ENCODE measurements at regions not wholly inside any gene's neighbourhood (a gene's known extent, or its start where the extent isn't known, plus 50 kb on each side); places are given as distances from the start of the nearest gene placed in this dataset.

GRCh38 chr18:4871197-4871596 is 325.9 kb downstream of the AKAIN1 start:
- no peak overlapping the region for H3K27ac ChIP-seq (ENCODE audit: low read depth in 1 of 2, low read length in 2 of 2)
- H3K9me3 ChIP-seq (ENCODE audit: control insufficient read depth in 4 of 4, low read length in 3 of 4) = peaks cover 0 to 3% (median under 1%) of the 10 kb centered on the region in 4 donors
- H3K9ac ChIP-seq (ENCODE audit: low read depth in 1 of 2, low read length in 2 of 2) = no peak overlapping the region
- DNase-seq (ENCODE audit: low spot score) = no peak
- no peaks in the 10 kb centered on the region for H3K27me3 ChIP-seq (ENCODE audit: control insufficient read depth in 4 of 4, insufficient read depth in 4 of 4, low read length in 3 of 4)
- no peaks in the 10 kb centered on the region for H3K4me1 ChIP-seq (ENCODE audit: control insufficient read depth in 4 of 4, insufficient read depth in 4 of 4, low read length in 3 of 4)
- H3K36me3 ChIP-seq (ENCODE audit: control insufficient read depth in 4 of 4, insufficient read depth in 3 of 4, low read depth in 1 of 4, low read length in 3 of 4) = no peaks in the 10 kb centered on the region
- no peak for TF ChIP-seq HNF4G (IDR thresholded peaks at IDR 0.05)
- TF ChIP-seq EGR1 (IDR thresholded peaks at IDR 0.05; ENCODE audit: low read depth in 2 of 2) = no peak
- no peak for TF ChIP-seq FOXA2 (IDR thresholded peaks at IDR 0.05)
- TF ChIP-seq, protein P1, sequence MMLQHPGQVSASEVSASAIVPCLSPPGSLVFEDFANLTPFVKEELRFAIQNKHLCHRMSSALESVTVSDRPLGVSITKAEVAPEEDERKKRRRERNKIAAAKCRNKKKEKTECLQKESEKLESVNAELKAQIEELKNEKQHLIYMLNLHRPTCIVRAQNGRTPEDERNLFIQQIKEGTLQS (IDR thresholded peaks at IDR 0.05) = no peak
- no peak for TF ChIP-seq NR2F2 (IDR thresholded peaks at IDR 0.05)
- TF ChIP-seq GABPA (IDR thresholded peaks at IDR 0.05 in 1 of 2, conservative IDR thresholded peaks at IDR 0.05 in 1 of 2) = no peak
- TF ChIP-seq FOXA1 (IDR thresholded peaks at IDR 0.05) = no peak
- H3K4me3 ChIP-seq (ENCODE audit: low read depth in 1 of 3, low read length in 3 of 3) = no peak overlapping the region

GRCh38 chr18:4870177-4870773 is 326.8 kb downstream of the AKAIN1 start:
- peaks cover 0 to 3% (median under 1%) of the 10 kb centered on the region in 4 donors for H3K9me3 ChIP-seq (ENCODE audit: control insufficient read depth in 4 of 4, low read length in 3 of 4)
- no peaks in the 10 kb centered on the region for H3K4me1 ChIP-seq (ENCODE audit: control insufficient read depth in 4 of 4, insufficient read depth in 4 of 4, low read length in 3 of 4)
- no peak overlapping the region for H3K27ac ChIP-seq (ENCODE audit: low read depth in 1 of 2, low read length in 2 of 2)
- H3K27me3 ChIP-seq (ENCODE audit: control insufficient read depth in 4 of 4, insufficient read depth in 4 of 4, low read length in 3 of 4) = no peaks in the 10 kb centered on the region
- H3K9ac ChIP-seq (ENCODE audit: low read depth in 1 of 2, low read length in 2 of 2) = no peak overlapping the region
- DNase-seq (ENCODE audit: low spot score) = no peak
- no peak for TF ChIP-seq JUND (IDR thresholded peaks at IDR 0.05)
- TF ChIP-seq RAD21 (IDR thresholded peaks at IDR 0.05) = no peak
- TF ChIP-seq, protein P2, sequence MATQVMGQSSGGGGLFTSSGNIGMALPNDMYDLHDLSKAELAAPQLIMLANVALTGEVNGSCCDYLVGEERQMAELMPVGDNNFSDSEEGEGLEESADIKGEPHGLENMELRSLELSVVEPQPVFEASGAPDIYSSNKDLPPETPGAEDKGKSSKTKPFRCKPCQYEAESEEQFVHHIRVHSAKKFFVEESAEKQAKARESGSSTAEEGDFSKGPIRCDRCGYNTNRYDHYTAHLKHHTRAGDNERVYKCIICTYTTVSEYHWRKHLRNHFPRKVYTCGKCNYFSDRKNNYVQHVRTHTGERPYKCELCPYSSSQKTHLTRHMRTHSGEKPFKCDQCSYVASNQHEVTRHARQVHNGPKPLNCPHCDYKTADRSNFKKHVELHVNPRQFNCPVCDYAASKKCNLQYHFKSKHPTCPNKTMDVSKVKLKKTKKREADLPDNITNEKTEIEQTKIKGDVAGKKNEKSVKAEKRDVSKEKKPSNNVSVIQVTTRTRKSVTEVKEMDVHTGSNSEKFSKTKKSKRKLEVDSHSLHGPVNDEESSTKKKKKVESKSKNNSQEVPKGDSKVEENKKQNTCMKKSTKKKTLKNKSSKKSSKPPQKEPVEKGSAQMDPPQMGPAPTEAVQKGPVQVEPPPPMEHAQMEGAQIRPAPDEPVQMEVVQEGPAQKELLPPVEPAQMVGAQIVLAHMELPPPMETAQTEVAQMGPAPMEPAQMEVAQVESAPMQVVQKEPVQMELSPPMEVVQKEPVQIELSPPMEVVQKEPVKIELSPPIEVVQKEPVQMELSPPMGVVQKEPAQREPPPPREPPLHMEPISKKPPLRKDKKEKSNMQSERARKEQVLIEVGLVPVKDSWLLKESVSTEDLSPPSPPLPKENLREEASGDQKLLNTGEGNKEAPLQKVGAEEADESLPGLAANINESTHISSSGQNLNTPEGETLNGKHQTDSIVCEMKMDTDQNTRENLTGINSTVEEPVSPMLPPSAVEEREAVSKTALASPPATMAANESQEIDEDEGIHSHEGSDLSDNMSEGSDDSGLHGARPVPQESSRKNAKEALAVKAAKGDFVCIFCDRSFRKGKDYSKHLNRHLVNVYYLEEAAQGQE (IDR thresholded peaks at IDR 0.05) = no peak
- no peak for TF ChIP-seq FOXA1 (IDR thresholded peaks at IDR 0.05)
- no peak for TF ChIP-seq SP1 (IDR thresholded peaks at IDR 0.05)
- TF ChIP-seq HNF4G (IDR thresholded peaks at IDR 0.05) = no peak
- TF ChIP-seq, protein P3, sequence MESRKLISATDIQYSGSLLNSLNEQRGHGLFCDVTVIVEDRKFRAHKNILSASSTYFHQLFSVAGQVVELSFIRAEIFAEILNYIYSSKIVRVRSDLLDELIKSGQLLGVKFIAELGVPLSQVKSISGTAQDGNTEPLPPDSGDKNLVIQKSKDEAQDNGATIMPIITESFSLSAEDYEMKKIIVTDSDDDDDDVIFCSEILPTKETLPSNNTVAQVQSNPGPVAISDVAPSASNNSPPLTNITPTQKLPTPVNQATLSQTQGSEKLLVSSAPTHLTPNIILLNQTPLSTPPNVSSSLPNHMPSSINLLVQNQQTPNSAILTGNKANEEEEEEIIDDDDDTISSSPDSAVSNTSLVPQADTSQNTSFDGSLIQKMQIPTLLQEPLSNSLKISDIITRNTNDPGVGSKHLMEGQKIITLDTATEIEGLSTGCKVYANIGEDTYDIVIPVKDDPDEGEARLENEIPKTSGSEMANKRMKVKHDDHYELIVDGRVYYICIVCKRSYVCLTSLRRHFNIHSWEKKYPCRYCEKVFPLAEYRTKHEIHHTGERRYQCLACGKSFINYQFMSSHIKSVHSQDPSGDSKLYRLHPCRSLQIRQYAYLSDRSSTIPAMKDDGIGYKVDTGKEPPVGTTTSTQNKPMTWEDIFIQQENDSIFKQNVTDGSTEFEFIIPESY (IDR thresholded peaks at IDR 0.05) = no peak
- no peak for TF ChIP-seq YY1 (IDR thresholded peaks at IDR 0.05)
- TF ChIP-seq FOXA2 (IDR thresholded peaks at IDR 0.05) = no peak
- H3K4me3 ChIP-seq (ENCODE audit: low read depth in 1 of 3, low read length in 3 of 3) = no peak overlapping the region
- H3K36me3 ChIP-seq (ENCODE audit: control insufficient read depth in 4 of 4, insufficient read depth in 3 of 4, low read depth in 1 of 4, low read length in 3 of 4) = no peaks in the 10 kb centered on the region
- 62% methylated on average over 4 of the region's 4 CpGs for WGBS

GRCh38 chr18:4869155-4869554 is 327.9 kb downstream of the AKAIN1 start:
- Histone ChIP-seq H3K4me3 (ENCODE audit: low read depth in 1 of 3, low read length in 3 of 3) (no peak overlapping the region), H3K27ac (ENCODE audit: low read depth in 1 of 2, low read length in 2 of 2) (no peak overlapping the region), H3K27me3 (ENCODE audit: control insufficient read depth in 4 of 4, insufficient read depth in 4 of 4, low read length in 3 of 4) (no peaks in the 10 kb centered on the region), H3K9me3 (ENCODE audit: control insufficient read depth in 4 of 4, low read length in 3 of 4) (peaks cover 0 to 3% (median under 1%) of the 10 kb centered on the region in 4 donors), H3K36me3 (ENCODE audit: control insufficient read depth in 4 of 4, insufficient read depth in 3 of 4, low read depth in 1 of 4, low read length in 3 of 4) (no peaks in the 10 kb centered on the region), H3K4me1 (ENCODE audit: control insufficient read depth in 4 of 4, insufficient read depth in 4 of 4, low read length in 3 of 4) (no peaks in the 10 kb centered on the region), H3K9ac (ENCODE audit: low read depth in 1 of 2, low read length in 2 of 2) (no peak overlapping the region)
- TF ChIP-seq HNF4A (conservative IDR thresholded peaks at IDR 0.05) (no peak), GABPA (IDR thresholded peaks at IDR 0.05 in 1 of 2, conservative IDR thresholded peaks at IDR 0.05 in 1 of 2) (no peak)
- TF ChIP-seq, protein P2 (IDR thresholded peaks at IDR 0.05) = no peak
- 72% methylated on average over 3 of the region's 3 CpGs for WGBS
- no peak for DNase-seq (ENCODE audit: low spot score)

All from liver (tissue), 7 donors.